ENCODE measurements at regions not wholly inside any gene's neighbourhood (a gene's known extent, or its start where the extent isn't known, plus 50 kb on each side); places are given as distances from the start of the nearest gene placed in this dataset.

DNA sequence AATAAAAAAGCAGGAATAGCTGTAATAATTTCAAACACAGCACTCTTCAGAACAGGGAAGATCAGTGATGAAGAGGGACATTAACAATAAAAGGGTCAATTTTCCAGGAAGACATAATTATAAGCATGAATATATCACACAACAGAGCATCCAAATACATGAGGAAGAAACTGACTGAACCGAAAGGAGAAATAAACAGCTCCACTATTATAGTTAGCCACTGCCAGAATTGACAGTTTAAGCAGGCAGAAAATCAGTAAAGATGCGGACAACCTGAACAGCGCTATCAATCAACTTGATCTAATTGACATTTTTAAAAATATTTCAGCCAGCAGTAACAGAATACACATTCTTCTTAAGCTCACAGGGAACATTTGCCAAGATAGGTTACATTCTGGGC lies 89.1 kb downstream of the MED10 start:
- no peak for TF ChIP-seq POLR2A (IDR thresholded peaks at IDR 0.05)
- TF ChIP-seq, protein P1, sequence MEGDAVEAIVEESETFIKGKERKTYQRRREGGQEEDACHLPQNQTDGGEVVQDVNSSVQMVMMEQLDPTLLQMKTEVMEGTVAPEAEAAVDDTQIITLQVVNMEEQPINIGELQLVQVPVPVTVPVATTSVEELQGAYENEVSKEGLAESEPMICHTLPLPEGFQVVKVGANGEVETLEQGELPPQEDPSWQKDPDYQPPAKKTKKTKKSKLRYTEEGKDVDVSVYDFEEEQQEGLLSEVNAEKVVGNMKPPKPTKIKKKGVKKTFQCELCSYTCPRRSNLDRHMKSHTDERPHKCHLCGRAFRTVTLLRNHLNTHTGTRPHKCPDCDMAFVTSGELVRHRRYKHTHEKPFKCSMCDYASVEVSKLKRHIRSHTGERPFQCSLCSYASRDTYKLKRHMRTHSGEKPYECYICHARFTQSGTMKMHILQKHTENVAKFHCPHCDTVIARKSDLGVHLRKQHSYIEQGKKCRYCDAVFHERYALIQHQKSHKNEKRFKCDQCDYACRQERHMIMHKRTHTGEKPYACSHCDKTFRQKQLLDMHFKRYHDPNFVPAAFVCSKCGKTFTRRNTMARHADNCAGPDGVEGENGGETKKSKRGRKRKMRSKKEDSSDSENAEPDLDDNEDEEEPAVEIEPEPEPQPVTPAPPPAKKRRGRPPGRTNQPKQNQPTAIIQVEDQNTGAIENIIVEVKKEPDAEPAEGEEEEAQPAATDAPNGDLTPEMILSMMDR (IDR thresholded peaks at IDR 0.05), result no peak
